ENCODE measurements at regions not wholly inside any gene's neighbourhood (a gene's known extent, or its start where the extent isn't known, plus 50 kb on each side); places are given as distances from the start of the nearest gene placed in this dataset.

- Histone ChIP-seq H3K4me1 (no peaks in the 10 kb centered on the region), H3K36me3 (no peaks in the 10 kb centered on the region), H3K27ac (replicated peaks in 1 of 4) (no peak overlapping the region), H3K4me3 (no peak overlapping the region), H3K9me3 (no peaks in the 10 kb centered on the region), H3K27me3 (no peaks in the 10 kb centered on the region)
- 87% methylated on average over 6 of the region's 6 CpGs for WGBS
- intact Hi-C loops (cut with DNase I), result no loop called here
- no peak for DNase-seq (ENCODE audit: extremely low spot score)
- no peak for TF ChIP-seq CTCF (IDR thresholded peaks at IDR 0.05)
- TF ChIP-seq EP300 (IDR thresholded peaks at IDR 0.05), result no peak
- TF ChIP-seq POLR2AphosphoS5 (IDR thresholded peaks at IDR 0.05), result no peak
- TF ChIP-seq POLR2A (IDR thresholded peaks at IDR 0.05; ENCODE audit: low read depth), result no peak
These were observed 311.3 kb downstream of the KLF12 start for GRCh38 chr13:73822668-73823592.

- no peaks in the 10 kb centered on the region for H3K27me3 ChIP-seq
- no peaks in the 10 kb centered on the region for H3K36me3 ChIP-seq
- no peak overlapping the region for H3K4me3 ChIP-seq
- no peak overlapping the region for H3K27ac ChIP-seq (replicated peaks in 1 of 4)
- DNase-seq (ENCODE audit: extremely low spot score), result no peak
- H3K9me3 ChIP-seq, result no peaks in the 10 kb centered on the region
- TF ChIP-seq EP300 (IDR thresholded peaks at IDR 0.05) (no peak), POLR2A (IDR thresholded peaks at IDR 0.05; ENCODE audit: low read depth) (no peak), CTCF (IDR thresholded peaks at IDR 0.05) (no peak), POLR2AphosphoS5 (IDR thresholded peaks at IDR 0.05) (no peak)
- 96% methylated on average over 2 of the region's 2 CpGs for WGBS
- H3K4me1 ChIP-seq, result no peaks in the 10 kb centered on the region
- intact Hi-C loops (cut with DNase I), result no loop called here
These were observed 313.5 kb downstream of the KLF12 start for GRCh38 chr13:73820688-73821087.

GRCh38 chr13:73820285-73820684, 313.9 kb downstream of the KLF12 start:
- WGBS, result 92% methylated on average over 3 of the region's 3 CpGs
- no peaks in the 10 kb centered on the region for H3K4me1 ChIP-seq
- intact Hi-C loops (cut with DNase I), result no loop called here
- no peaks in the 10 kb centered on the region for H3K27me3 ChIP-seq
- H3K27ac ChIP-seq (replicated peaks in 1 of 4), result no peak overlapping the region
- no peak for DNase-seq (ENCODE audit: extremely low spot score)
- H3K4me3 ChIP-seq, result no peak overlapping the region
- H3K36me3 ChIP-seq, result no peaks in the 10 kb centered on the region
- TF ChIP-seq POLR2A (IDR thresholded peaks at IDR 0.05; ENCODE audit: low read depth), result no peak
- no peak for TF ChIP-seq CTCF (IDR thresholded peaks at IDR 0.05)
- no peaks in the 10 kb centered on the region for H3K9me3 ChIP-seq

- H3K4me1 ChIP-seq, result no peaks in the 10 kb centered on the region
- DNase-seq (ENCODE audit: extremely low spot score), result no peak
- H3K9me3 ChIP-seq, result no peaks in the 10 kb centered on the region
- no peaks in the 10 kb centered on the region for H3K36me3 ChIP-seq
- H3K27ac ChIP-seq (replicated peaks in 1 of 4), result no peak overlapping the region
- TF ChIP-seq EP300 (IDR thresholded peaks at IDR 0.05) (no peak), POLR2A (IDR thresholded peaks at IDR 0.05; ENCODE audit: low read depth) (no peak), POLR2AphosphoS5 (IDR thresholded peaks at IDR 0.05) (no peak), CTCF (IDR thresholded peaks at IDR 0.05) (no peak)
- no peaks in the 10 kb centered on the region for H3K27me3 ChIP-seq
- intact Hi-C loops (cut with DNase I), result no loop called here
- no peak overlapping the region for H3K4me3 ChIP-seq
These were observed 314.5 kb downstream of the KLF12 start for GRCh38 chr13:73819711-73820110.

GRCh38 chr13:73816702-73817101, 317.5 kb downstream of the KLF12 start:
- Histone ChIP-seq H3K27ac (replicated peaks in 1 of 4) (no peak overlapping the region), H3K9me3 (no peaks in the 10 kb centered on the region), H3K4me3 (no peak overlapping the region), H3K36me3 (peaks cover 0 to 7% (median 0%) of the 10 kb centered on the region in 4 donors), H3K4me1 (no peaks in the 10 kb centered on the region), H3K27me3 (no peaks in the 10 kb centered on the region)
- DNase-seq (ENCODE audit: extremely low spot score), result no peak
- TF ChIP-seq EP300 (IDR thresholded peaks at IDR 0.05) (no peak), CTCF (IDR thresholded peaks at IDR 0.05) (no peak), POLR2A (IDR thresholded peaks at IDR 0.05; ENCODE audit: low read depth) (no peak), POLR2AphosphoS5 (IDR thresholded peaks at IDR 0.05) (no peak)
- intact Hi-C loops (cut with DNase I), result no loop called here
- 100% methylated on average over 2 of the region's 2 CpGs for WGBS

All from esophagus muscularis mucosa (tissue), 4 donors.